GM10266 (cell line): ENCODE measurements at regions not wholly inside any gene's neighbourhood (a gene's known extent, or its start where the extent isn't known, plus 50 kb on each side); places are given as distances from the start of the nearest gene placed in this dataset.
A peak's percentile ranks its signal among the peaks of the same experiment; 100 is the strongest.
"Not testable (repeated sequence)": the region's sequence is repeated elsewhere in the genome, so short reads cannot be mapped to it uniquely, and the experiment has no call there.

Experiments
- DNase-seq: peaks from one replicate; pipeline ENCODE4 v3.0.0; 2012; ENCODE audit errors: extremely low spot score
- CTCF ChIP-seq: IDR thresholded peaks from 2 replicates; pipeline ENCODE4 v1.5.1; 2012; ENCODE audit warnings: mild to moderate bottlenecking, low read depth; ENCODE audit not compliant: control insufficient read depth, insufficient read depth; ENCODE audit errors: missing control alignments

- no peak for DNase-seq
- no peak for TF ChIP-seq CTCF
Measured at GRCh38 chr12:75658286-75658685, 146.9 kb upstream of the KRR1 start.

GRCh38 chr12:75657831-75658230, 146.4 kb upstream of the KRR1 start:
- no peak for TF ChIP-seq CTCF
- DNase-seq = no peak

- not testable (repeated sequence) for DNase-seq
Measured at GRCh38 chr12:75657354-75657753, 145.9 kb upstream of the KRR1 start.

- DNase-seq = no peak
- no peak for TF ChIP-seq CTCF
Measured at GRCh38 chr12:75656648-75657047, 145.2 kb upstream of the KRR1 start.

- no peak for DNase-seq
- TF ChIP-seq CTCF = no peak
Measured at GRCh38 chr12:75656210-75656609, 144.8 kb upstream of the KRR1 start.

- TF ChIP-seq CTCF = no peak
- peak; percentile 6 for DNase-seq
Measured at GRCh38 chr12:75655315-75655806, 144.0 kb upstream of the KRR1 start.

- no peak for DNase-seq
- no peak for TF ChIP-seq CTCF
Measured at GRCh38 chr12:75651342-75651695, 139.9 kb upstream of the KRR1 start.

- TF ChIP-seq CTCF = no peak
Measured at GRCh38 chr12:75650595-75651341, 139.4 kb upstream of the KRR1 start.

More at GRCh38 chr12:75650595-75651341, 139.4 kb upstream of the KRR1 start:
- no peak for DNase-seq
